ENCODE measurements at regions not wholly inside any gene's neighbourhood (a gene's known extent, or its start where the extent isn't known, plus 50 kb on each side); places are given as distances from the start of the nearest gene placed in this dataset.
"Not testable (repeated sequence)": the region's sequence is repeated elsewhere in the genome, so short reads cannot be mapped to it uniquely, and the experiment has no call there.

DNA sequence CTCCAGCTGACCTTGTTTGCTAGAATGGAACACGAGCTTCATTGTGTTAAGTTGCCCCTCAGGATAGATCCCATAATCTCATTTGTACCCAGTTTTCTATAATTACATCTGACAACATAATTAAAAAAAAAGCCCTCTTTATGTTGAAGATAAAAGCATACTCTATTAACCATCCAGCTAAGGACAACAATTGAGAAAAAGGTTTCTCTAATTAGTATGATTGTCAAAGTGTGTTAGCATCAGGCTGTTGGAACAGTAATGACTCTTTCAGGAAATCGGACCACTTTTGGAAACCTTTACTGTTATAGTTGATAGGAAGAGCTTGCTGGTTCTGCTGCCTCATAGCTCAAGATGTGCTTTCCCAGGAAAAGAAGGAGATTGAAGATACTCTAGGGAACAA is 172.6 kb downstream of the FHIP1A start:
- Histone ChIP-seq H3K36me3 (no peaks in the 10 kb centered on the region), H3K4me1 (no peaks in the 10 kb centered on the region), H3K4me3 (no peak overlapping the region), H3K27ac (replicated peaks in 1 of 4) (no peak overlapping the region), H3K27me3 (no peaks in the 10 kb centered on the region), H3K9me3 (no peaks in the 10 kb centered on the region)
- DNase-seq (ENCODE audit: extremely low spot score) = no peak
- WGBS = 66% methylated on average over 2 of the region's 2 CpGs
- intact Hi-C loops (cut with DNase I) = no loop called here
- TF ChIP-seq, protein P1, sequence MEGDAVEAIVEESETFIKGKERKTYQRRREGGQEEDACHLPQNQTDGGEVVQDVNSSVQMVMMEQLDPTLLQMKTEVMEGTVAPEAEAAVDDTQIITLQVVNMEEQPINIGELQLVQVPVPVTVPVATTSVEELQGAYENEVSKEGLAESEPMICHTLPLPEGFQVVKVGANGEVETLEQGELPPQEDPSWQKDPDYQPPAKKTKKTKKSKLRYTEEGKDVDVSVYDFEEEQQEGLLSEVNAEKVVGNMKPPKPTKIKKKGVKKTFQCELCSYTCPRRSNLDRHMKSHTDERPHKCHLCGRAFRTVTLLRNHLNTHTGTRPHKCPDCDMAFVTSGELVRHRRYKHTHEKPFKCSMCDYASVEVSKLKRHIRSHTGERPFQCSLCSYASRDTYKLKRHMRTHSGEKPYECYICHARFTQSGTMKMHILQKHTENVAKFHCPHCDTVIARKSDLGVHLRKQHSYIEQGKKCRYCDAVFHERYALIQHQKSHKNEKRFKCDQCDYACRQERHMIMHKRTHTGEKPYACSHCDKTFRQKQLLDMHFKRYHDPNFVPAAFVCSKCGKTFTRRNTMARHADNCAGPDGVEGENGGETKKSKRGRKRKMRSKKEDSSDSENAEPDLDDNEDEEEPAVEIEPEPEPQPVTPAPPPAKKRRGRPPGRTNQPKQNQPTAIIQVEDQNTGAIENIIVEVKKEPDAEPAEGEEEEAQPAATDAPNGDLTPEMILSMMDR (IDR thresholded peaks at IDR 0.05) = no peak
- TF ChIP-seq EP300 (IDR thresholded peaks at IDR 0.05) (no peak), POLR2AphosphoS5 (IDR thresholded peaks at IDR 0.05) (no peak), POLR2A (IDR thresholded peaks at IDR 0.05; ENCODE audit: low read depth) (no peak)

- DNase-seq (ENCODE audit: extremely low spot score) = no peak
- H3K4me3 ChIP-seq = no peak overlapping the region
- H3K27me3 ChIP-seq = no peaks in the 10 kb centered on the region
- no peaks in the 10 kb centered on the region for H3K36me3 ChIP-seq
- 64% methylated on average over 4 of the region's 4 CpGs for WGBS
- H3K4me1 ChIP-seq = no peaks in the 10 kb centered on the region
- no peaks in the 10 kb centered on the region for H3K9me3 ChIP-seq
- TF ChIP-seq POLR2AphosphoS5 (IDR thresholded peaks at IDR 0.05) (no peak), EP300 (IDR thresholded peaks at IDR 0.05) (no peak), POLR2A (IDR thresholded peaks at IDR 0.05; ENCODE audit: low read depth) (no peak)
- intact Hi-C loops (cut with DNase I) = no loop called here
- no peak overlapping the region for H3K27ac ChIP-seq (replicated peaks in 1 of 4)
These were observed 173.1 kb downstream of the FHIP1A start for GRCh38 chr4:151582098-151582497.

- Histone ChIP-seq H3K27me3 (no peaks in the 10 kb centered on the region), H3K4me1 (no peaks in the 10 kb centered on the region), H3K36me3 (no peaks in the 10 kb centered on the region), H3K27ac (replicated peaks in 1 of 4) (no peak overlapping the region), H3K4me3 (no peak overlapping the region), H3K9me3 (no peaks in the 10 kb centered on the region)
- no peak for DNase-seq (ENCODE audit: extremely low spot score)
- 83% methylated on average over 4 of the region's 4 CpGs for WGBS
- TF ChIP-seq POLR2AphosphoS5 (IDR thresholded peaks at IDR 0.05) (no peak), EP300 (IDR thresholded peaks at IDR 0.05) (no peak), POLR2A (IDR thresholded peaks at IDR 0.05; ENCODE audit: low read depth) (no peak)
- TF ChIP-seq, protein P1 (IDR thresholded peaks at IDR 0.05) = no peak
- intact Hi-C loops (cut with DNase I) = no loop called here
These were observed 174.4 kb downstream of the FHIP1A start for GRCh38 chr4:151583157-151583914.

DNA sequence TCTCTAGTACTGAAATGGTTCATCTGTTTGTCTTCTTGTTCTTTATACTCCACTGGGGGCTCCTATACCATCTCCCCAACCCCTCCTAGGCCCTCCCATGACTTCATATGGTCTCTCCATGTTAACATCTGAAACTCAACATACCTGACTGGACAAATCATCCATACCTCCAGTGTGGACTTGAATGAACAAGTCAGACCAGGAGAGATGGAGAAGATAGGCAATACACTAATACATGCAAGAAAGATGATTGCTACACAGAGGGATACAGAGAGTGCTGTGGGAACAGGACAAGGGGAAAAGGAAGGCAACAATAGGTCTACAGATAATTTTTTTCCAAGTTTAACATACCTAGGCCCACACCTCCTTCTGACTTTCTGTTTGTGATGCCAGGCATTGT is 175.1 kb downstream of the FHIP1A start:
- intact Hi-C loops (cut with DNase I) = no loop called here
- H3K4me3 ChIP-seq = no peak overlapping the region
- no peaks in the 10 kb centered on the region for H3K27me3 ChIP-seq
- no peaks in the 10 kb centered on the region for H3K9me3 ChIP-seq
- DNase-seq (ENCODE audit: extremely low spot score) = no peak
- H3K36me3 ChIP-seq = no peaks in the 10 kb centered on the region
- TF ChIP-seq EP300 (IDR thresholded peaks at IDR 0.05) = no peak
- TF ChIP-seq POLR2A (IDR thresholded peaks at IDR 0.05; ENCODE audit: low read depth) = no peak
- TF ChIP-seq POLR2AphosphoS5 (IDR thresholded peaks at IDR 0.05) = no peak
- TF ChIP-seq, protein P1 (IDR thresholded peaks at IDR 0.05) = no peak
- no peaks in the 10 kb centered on the region for H3K4me1 ChIP-seq
- no peak overlapping the region for H3K27ac ChIP-seq (replicated peaks in 1 of 4)

GRCh38 chr4:151595629-151596028 is 165.2 kb downstream of the GATB start:
- DNase-seq (ENCODE audit: extremely low spot score); H3K4me1 ChIP-seq; H3K9me3 ChIP-seq; H3K27ac ChIP-seq (replicated peaks in 1 of 4); H3K27me3 ChIP-seq; H3K4me3 ChIP-seq; intact Hi-C loops (cut with DNase I); H3K36me3 ChIP-seq: not testable (repeated sequence)
- WGBS = 88% methylated on average over 1 of the region's 1 CpG

DNA sequence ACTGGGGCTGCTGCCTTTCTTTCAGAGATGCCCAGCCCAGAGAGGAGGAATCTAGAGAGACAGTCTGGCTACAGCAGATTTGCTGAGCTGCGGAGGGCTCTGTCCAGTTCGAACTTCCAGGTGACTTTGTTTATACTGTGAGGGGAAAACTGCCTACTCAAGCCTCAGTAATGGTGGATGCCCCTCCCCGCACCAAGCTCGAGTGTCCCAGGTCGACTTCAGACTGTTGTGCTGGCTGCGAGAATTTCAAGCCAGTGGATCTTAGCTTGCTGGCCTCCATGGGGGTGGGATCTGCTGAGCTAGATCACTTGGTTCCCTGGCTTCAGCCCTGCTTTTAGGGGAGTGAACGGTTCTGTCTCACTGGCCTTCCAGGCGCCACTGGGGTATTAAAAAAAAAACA is 163.1 kb downstream of the GATB start:
- H3K36me3 ChIP-seq; H3K27ac ChIP-seq (replicated peaks in 1 of 4); H3K4me1 ChIP-seq; H3K9me3 ChIP-seq; DNase-seq (ENCODE audit: extremely low spot score); intact Hi-C loops (cut with DNase I); H3K27me3 ChIP-seq; H3K4me3 ChIP-seq: not testable (repeated sequence)
- 61% methylated on average over 8 of the region's 8 CpGs for WGBS

Data from esophagus muscularis mucosa (tissue), 4 donors.